NOMO-1 treated with DMSO at 0.1 percent for 48 hours (cell line): ENCODE measurements at regions not wholly inside any gene's neighbourhood (a gene's known extent, or its start where the extent isn't known, plus 50 kb on each side); places are given as distances from the start of the nearest gene placed in this dataset.
A peak's percentile ranks its signal among the peaks of the same experiment; 100 is the strongest.

Source experiments
- DNase-seq: peaks from one replicate; lab custom pipeline; 2025; ENCODE audit not compliant: unreplicated experiment; lab: John Stamatoyannopoulos, UW

DNA sequence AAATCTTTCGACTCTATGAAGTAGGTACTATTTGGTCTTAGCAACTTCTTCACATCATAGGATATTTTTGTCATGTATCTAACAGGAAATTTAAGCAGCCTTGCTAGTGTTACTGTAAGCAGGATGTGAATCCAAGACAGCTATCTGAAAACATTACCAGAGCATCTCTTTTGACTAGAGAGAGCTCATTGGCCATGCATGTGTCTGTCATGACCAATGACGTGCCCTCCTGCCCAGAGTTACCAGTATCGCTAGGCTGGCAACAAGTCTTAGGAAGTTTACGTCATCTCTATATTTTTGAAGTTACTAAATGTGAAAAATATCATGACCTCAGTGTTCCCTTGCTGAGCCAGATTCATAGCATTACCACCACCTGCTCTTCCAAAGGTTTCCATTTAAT, 130.9 kb upstream of the TP63 start:
- no peak for DNase-seq

GRCh38 chr3:189500798-189501495, 130.2 kb upstream of the TP63 start:
- DNase-seq, result no peak

DNA sequence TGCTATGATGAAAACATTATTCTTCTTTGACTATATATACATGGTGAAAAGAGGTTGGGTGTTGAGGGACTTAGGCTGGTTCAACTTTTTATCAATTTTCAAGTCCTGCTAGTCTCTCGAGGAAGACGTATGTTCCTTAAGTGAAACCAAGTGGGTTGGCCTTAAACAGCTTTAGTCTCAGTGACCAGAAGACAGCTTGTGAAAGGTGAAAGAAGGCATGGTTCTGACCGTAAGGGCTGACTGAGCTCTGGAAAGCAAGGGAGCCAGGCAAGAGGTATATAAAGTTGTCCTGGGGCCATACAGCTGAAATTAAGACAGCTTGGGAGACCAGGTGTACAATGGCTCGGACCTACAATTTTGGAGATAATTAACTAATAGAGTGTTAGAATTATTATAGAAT, 128.9 kb upstream of the TP63 start:
- no peak for DNase-seq

- no peak for DNase-seq
These were observed 128.4 kb upstream of the TP63 start for GRCh38 chr3:189502676-189503257.

DNA sequence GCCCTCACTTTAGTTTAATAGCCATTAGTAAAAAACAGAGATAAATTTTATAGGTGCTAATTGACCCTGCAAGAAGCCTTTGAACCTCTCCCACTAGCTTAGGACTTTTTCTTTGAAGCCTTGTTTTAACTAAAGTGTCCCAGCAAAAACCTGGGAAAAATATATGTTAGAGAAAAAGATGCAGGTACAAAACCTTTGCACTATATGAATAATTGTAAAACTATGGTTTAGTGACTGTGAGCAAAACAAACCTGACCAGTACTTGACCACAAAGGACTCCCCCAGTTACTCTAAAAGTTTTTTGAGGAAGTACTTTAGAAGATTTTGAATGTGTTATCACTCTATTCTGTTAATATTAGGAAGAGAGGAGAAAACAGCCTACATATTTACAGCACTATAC, 123.3 kb upstream of the TP63 start:
- DNase-seq, result peak; percentile 72

DNA sequence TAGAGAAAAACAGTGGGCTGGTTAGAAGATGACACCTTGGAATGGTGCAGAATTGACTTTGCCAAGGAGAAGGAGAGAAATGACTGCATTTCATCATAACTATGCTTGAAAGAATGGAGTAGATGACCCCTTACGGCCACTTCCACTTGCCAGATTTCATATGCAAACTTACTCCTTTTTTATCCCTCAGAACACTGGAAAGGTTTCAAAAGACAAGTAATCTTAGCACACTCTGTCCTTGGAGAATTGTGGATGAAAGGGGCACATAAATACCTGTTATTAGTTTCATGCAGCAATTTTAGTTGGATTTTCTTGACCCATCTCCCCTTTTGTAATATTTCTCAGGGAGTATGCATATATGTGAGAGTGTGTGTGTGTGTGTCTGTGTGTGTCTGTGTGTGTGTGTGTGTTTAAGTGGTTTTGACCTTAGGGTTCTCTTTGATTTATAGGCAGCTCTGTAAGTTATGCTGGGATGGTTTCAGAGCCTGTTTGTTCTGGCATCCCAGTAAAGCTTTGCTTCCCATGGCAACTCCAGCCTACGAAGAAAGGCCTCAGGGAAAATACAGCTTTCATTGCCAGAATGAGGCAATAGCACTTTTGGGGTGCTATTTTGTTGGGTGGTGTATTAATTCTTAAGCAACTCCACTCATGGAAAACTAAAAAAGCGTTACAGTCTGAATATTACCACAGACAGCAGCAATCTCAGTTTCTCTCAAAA, 122.2 kb upstream of the TP63 start:
- DNase-seq, result no peak

DNA sequence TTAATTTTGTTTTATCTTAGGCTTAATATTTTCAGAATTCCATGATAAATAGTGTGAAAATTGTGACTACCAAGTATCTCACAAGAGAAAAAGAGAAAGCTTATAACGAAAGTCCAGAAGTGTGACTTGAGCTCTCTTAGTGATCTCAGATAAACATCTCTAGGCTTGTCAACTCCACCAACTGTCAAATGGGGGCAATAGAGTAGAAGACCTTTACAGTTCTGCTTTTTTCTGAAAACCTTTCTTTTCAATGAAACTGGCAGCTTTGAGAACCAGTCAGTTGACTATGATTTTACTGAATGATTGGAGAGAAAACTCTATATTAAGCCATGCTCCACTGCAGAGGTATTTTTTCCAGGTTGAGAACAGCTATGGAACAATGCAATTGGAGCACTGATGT, 119.2 kb upstream of the TP63 start:
- DNase-seq, result peak; percentile 85

GRCh38 chr3:189512821-189513220, 118.4 kb upstream of the TP63 start:
- DNase-seq, result peak; percentile 46

DNA sequence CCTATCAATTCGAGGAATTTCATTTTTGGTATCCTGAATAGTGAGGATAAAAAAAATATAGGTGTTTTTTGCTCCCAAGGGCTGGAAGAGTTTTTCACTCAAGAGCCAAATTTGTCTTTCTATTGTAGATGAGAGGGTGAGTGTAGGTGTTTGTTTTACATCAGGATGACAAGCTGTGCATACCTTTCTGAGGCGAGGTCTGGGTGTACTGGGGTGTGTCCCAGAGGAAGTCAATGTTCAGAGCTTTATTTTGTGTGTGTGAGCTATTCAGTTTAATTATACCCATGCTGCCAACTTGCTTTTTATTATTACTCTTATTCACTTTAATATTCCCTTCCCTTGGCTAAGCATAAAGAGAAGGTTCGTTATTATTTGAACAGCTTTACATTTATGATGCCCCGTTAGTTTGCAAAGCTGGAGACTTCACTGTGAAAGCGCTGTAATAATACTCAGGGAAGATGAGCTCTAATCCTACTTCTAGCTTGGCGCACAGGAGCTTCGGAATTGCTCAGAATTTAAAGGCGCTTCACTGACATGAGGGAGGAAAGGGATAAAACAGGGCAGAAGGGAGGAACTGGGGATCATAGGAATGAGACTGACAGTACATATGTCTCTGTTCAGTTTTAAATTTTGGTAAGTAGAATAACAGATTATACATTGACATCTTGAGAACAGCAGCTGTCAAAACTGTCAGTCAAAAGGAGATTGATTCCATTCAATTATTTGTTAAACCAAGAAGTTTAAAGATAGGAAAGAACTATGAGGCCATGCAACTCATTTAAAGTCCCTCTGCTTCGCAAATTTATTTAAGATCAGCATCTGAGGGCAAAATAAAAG, 117.7 kb upstream of the TP63 start:
- DNase-seq, result no peak

DNA sequence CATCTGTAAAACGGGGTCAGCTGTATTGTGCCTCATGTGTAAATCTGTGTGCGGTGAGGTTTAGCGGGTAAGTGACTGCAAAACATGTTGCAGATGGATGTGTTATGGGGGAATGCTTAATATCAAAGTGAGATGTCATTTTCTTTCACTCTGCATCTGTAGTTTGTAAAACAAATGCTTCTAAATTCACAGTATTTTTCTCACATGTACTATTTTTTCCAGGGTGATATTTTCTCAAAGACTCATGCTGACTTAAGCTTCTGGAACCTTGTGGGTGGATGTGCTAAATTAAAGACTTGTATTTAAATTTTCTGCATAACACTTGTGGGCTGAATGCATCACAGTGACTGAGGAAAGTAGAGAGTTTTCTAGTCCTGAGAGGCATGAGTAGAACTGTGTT, 115.2 kb upstream of the TP63 start:
- DNase-seq, result no peak

GRCh38 chr3:189517981-189518380, 113.2 kb upstream of the TP63 start:
- no peak for DNase-seq

DNA sequence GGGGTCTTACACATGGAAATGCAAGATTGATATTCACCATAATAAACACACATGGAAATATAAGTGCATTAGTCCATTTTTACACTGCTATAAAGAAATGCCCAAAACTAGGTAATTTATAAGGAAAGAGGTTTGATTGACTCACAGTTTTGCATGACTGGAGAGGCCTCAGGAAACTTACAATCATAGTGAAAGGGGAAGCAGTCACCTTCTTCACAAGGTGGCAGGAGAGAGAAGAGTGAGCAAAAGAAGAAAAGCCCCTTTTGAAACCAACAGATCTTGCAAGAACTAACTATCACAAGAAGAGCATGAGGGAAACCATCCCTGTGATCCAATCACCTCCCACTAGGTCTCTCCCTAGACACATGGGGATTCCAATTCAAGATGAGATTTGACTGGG, 111.7 kb upstream of the TP63 start:
- DNase-seq, result no peak

- no peak for DNase-seq
These were observed 101.7 kb upstream of the TP63 start for GRCh38 chr3:189529468-189529867.

GRCh38 chr3:189529889-189530471, 101.2 kb upstream of the TP63 start:
- DNase-seq, result no peak

- no peak for DNase-seq
These were observed 100.4 kb upstream of the TP63 start for GRCh38 chr3:189530822-189531221.

- no peak for DNase-seq
These were observed 99.9 kb upstream of the TP63 start for GRCh38 chr3:189531271-189531670.

DNA sequence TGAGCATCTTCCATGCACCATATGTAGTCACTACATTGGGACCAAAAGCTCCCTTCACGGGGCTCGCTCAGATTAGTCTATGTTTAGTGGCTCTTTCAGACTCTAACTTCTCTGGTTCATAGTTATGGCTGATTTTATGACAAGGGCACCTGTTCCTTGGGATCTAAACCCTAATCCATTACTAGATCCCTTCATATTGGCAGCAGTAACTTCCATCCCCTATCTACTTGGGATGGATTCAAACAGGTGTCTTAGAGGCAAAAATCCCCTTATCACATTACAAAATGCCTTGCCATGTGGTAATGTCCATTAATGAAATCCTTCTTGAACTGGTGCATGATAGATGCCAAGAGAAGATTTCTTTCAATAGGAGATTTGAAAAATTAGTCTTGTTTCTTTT, 96.7 kb upstream of the TP63 start:
- DNase-seq, result no peak

DNA sequence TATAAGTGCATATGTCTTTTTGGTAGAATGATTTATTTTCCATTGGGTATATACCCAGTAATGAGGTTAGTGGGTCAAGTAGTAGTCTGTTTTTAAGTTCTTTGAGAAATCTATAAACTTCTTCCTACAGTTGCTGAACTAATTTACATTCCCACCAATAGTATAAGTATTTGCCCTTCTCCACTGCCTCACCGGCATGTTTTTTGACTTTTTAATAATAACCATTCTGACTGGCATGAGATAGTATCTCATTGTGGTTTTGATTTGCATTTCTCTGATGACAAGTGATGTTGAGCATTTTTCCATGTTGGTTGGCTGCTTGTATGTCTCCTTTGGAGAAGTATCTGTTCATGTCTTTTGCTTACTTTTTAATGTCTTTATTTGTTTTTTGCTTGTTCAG, 94.1 kb upstream of the TP63 start:
- no peak for DNase-seq

GRCh38 chr3:189547448-189547847, 83.7 kb upstream of the TP63 start:
- no peak for DNase-seq

DNA sequence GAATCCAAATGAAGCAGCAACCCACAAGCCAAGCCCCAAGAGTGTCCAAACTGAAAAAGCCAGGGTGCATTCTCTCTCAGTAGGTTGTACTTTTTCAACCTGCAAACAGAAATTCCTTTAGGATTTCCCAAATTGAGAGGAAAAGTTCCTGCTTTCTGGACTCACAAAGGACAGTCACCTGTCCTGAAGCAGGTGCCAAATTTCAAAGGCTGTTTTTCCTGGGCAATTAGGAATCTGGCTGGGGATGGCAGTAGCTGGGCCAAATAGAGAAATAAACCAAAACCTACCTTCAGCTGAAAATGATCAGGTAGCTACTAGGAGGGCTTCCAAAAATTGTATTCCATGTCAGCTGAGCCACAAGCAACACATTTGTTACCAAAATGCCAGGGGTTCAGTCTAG, 83.1 kb upstream of the TP63 start:
- no peak for DNase-seq

DNA sequence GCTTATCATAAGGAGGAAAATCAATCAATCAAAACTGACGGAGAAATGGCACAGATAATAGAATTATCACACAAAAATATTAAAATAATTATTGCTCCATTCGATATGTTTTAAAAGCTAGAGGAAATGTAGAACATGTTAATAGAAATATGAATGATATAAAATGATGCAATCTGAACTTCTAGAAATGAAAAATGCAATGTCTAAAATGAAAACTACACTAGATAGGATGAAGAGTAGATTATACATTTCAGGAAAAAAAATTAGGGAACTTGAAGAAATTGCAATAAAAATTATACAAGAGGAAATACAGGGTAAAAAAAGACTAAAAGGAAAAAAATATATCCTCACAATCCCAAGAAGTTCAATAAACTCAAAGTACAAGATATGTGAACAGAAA, 80.2 kb upstream of the TP63 start:
- no peak for DNase-seq
